ENCODE measurements at regions not wholly inside any gene's neighbourhood (a gene's known extent, or its start where the extent isn't known, plus 50 kb on each side); places are given as distances from the start of the nearest gene placed in this dataset.

DNA sequence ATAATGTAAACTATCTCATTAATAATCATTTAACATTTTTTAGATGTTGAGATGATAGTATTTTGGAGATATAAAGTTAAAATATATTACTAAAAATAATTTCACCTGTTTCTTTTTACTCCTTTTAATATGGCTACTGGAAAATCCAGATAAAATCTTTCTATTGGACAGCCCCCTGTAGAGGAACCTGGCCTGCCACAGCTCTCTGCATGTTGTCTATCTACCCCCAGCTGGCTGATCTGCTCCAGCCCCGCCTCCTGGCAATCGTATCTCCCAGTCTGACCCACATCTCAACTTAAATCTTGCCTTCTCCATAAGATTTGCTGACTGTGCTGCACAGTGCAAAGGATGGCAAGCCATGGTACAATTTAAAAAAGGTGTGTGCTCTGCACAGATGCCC is 182.8 kb downstream of the SIPA1L2 start:
- no peak for TF ChIP-seq CSRNP3 (CRISPR knock-in tag; IDR thresholded peaks at IDR 0.05)
- no peak for TF ChIP-seq BACH2 (CRISPR knock-in tag; IDR thresholded peaks at IDR 0.05; ENCODE audit: borderline replicate concordance)
- TF ChIP-seq, protein P1, sequence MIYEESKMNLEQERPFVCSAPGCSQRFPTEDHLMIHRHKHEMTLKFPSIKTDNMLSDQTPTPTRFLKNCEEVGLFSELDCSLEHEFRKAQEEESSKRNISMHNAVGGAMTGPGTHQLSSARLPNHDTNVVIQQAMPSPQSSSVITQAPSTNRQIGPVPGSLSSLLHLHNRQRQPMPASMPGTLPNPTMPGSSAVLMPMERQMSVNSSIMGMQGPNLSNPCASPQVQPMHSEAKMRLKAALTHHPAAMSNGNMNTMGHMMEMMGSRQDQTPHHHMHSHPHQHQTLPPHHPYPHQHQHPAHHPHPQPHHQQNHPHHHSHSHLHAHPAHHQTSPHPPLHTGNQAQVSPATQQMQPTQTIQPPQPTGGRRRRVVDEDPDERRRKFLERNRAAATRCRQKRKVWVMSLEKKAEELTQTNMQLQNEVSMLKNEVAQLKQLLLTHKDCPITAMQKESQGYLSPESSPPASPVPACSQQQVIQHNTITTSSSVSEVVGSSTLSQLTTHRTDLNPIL (CRISPR knock-in tag; IDR thresholded peaks at IDR 0.05; ENCODE audit: low read depth): no peak
- TF ChIP-seq SNAI2 (CRISPR knock-in tag; IDR thresholded peaks at IDR 0.05): no peak
- TF ChIP-seq ZFP3 (CRISPR knock-in tag; IDR thresholded peaks at IDR 0.05): no peak
- TF ChIP-seq PATZ1 (CRISPR knock-in tag; IDR thresholded peaks at IDR 0.05; ENCODE audit: borderline replicate concordance): no peak
